CD4-positive, alpha-beta T cell (primary cell): ENCODE measurements at regions not wholly inside any gene's neighbourhood (a gene's known extent, or its start where the extent isn't known, plus 50 kb on each side); places are given as distances from the start of the nearest gene placed in this dataset.

Experiments
- ATAC-seq: fragments of 200-7000 bp; cut with Tn5 transposase; one replicate; pipeline ENCODE4 v1.10.0; 2022; ENCODE audit warnings: mild to moderate bottlenecking; ENCODE audit not compliant: poor library complexity
- CTCF ChIA-PET: fragments of 350-600 bp; sonication (Branson Sonifier 250); formaldehyde crosslinking; loops from one replicate; lab custom pipeline; 2021; ENCODE audit warnings: antibody characterized with exemption, inconsistent platforms; lab: Charles Lee
- POLR2A ChIA-PET: fragments of 350-600 bp; sonication (Branson Sonifier 250); formaldehyde crosslinking; loops from one replicate; lab custom pipeline; 2021; ENCODE audit warnings: antibody characterized with exemption, inconsistent platforms; lab: Charles Lee
- DNase-seq, 14 experiments: peaks; one replicate each; pipeline ENCODE4 v3.0.0-alpha.2; 2013 to 2020; ENCODE audit warnings: mixed read lengths in 2 of 14
- H3K27ac ChIP-seq, 2 donors: one replicate each; pipeline versions ENCODE4 v1.5.1 to v1.7.0; 2013; ENCODE audit warnings: low read length in 2 of 2, low read depth in 1 of 2, mild to moderate bottlenecking in 1 of 2
- H3K27me3 ChIP-seq, 2 experiments: 1 replicate in 1 of 2; 2 replicates in 1 of 2; pipeline versions ENCODE4 v1.6.1 to v1.7.0; 2013; ENCODE audit warnings: low read length in 2 of 2, control low read depth in 1 of 2, mild to moderate bottlenecking in 1 of 2, moderate library complexity in 1 of 2; ENCODE audit not compliant: insufficient read depth in 2 of 2, control insufficient read depth in 1 of 2
- H3K36me3 ChIP-seq: one replicate; pipeline ENCODE4 v1.6.1; 2013; ENCODE audit warnings: low read length, control low read depth; ENCODE audit not compliant: insufficient read depth
- H3K4me1 ChIP-seq: one replicate; pipeline ENCODE4 v1.6.1; 2013; ENCODE audit warnings: low read length, control low read depth; ENCODE audit not compliant: insufficient read depth
- H3K4me3 ChIP-seq: one replicate; pipeline ENCODE4 v1.5.1; 2013; ENCODE audit warnings: mild to moderate bottlenecking, low read length, moderate library complexity
- H3K9me3 ChIP-seq, 2 experiments: 1 replicate in 1 of 2; 2 replicates in 1 of 2; pipeline versions ENCODE4 v1.6.1 to v1.7.0; 2013; ENCODE audit warnings: low read length in 2 of 2, mild to moderate bottlenecking in 2 of 2, control low read depth in 1 of 2, moderate library complexity in 1 of 2; ENCODE audit not compliant: control insufficient read depth in 1 of 2, insufficient read depth in 1 of 2
- H3K27ac Mint-ChIP-seq: one replicate; pipeline ENCODE4 v1.8.0; 2020; ENCODE audit warnings: mixed read lengths
- H3K27me3 Mint-ChIP-seq: one replicate; pipeline ENCODE4 v1.8.0; 2021; ENCODE audit warnings: mixed read lengths
- H3K36me3 Mint-ChIP-seq: one replicate; pipeline ENCODE4 v1.8.0; 2021; ENCODE audit warnings: low read depth, mixed read lengths
- H3K4me1 Mint-ChIP-seq: one replicate; pipeline ENCODE4 v1.8.0; 2021; ENCODE audit warnings: low read depth, mixed read lengths
- H3K4me3 Mint-ChIP-seq: one replicate; pipeline ENCODE4 v1.8.0; 2020; ENCODE audit warnings: mild to moderate bottlenecking, mixed read lengths
- H3K9me3 Mint-ChIP-seq: one replicate; pipeline ENCODE4 v1.8.0; 2020; ENCODE audit warnings: mixed read lengths
- CTCF ChIP-seq: fragments of 200-600 bp; IDR thresholded peaks from one replicate; pipeline ENCODE4 v1.8.0; 2022; ENCODE audit warnings: antibody characterized with exemption, mild to moderate bottlenecking
- intact Hi-C, 2 experiments: fragments of 100-400 bp; cut with DNase I in 1 of 2; cut with micrococcal nuclease in 1 of 2; formaldehyde crosslinking; loops; one replicate each; pipeline versions ENCODE4 v1.15.1 to v1.9.0; 2023 to 2025; cut with DNase I, micrococcal nuclease

GRCh38 chr6:121993362-121993761 is 406.1 kb upstream of the HSF2 start:
- Histone ChIP-seq H3K36me3 (no peaks in the 10 kb centered on the region), H3K4me3 (no peak overlapping the region), H3K27ac (no peak overlapping the region), H3K4me1 (no peaks in the 10 kb centered on the region), H3K9me3 (peaks cover 0 to 5% of the 10 kb centered on the region in 2 experiments), H3K27me3 (no peaks in the 10 kb centered on the region)
- DNase-seq (no peak), ATAC-seq (no peak)
- CTCF ChIA-PET, result no interaction called here
- POLR2A ChIA-PET, result interaction anchor here (0.8 kb wide), 1 partner anchor 1052 kb away, joined by 3 read pairs; no protein-coding TSS in a partner anchor
- Mint-ChIP-seq H3K4me1 (no peaks in the 10 kb centered on the region), H3K27ac (no peak overlapping the region), H3K9me3 (no peaks in the 10 kb centered on the region), H3K27me3 (no peaks in the 10 kb centered on the region), H3K4me3 (no peak overlapping the region), H3K36me3 (no peaks in the 10 kb centered on the region)
- intact Hi-C loops, result no loop called here
- TF ChIP-seq CTCF, result no peak

GRCh38 chr6:121994919-121995318 is 404.5 kb upstream of the HSF2 start:
- intact Hi-C loops, result no loop called here
- no peaks in the 10 kb centered on the region for H3K27me3 Mint-ChIP-seq
- H3K4me3 Mint-ChIP-seq, result no peak overlapping the region
- ChIA-PET POLR2A (no interaction called here), CTCF (no interaction called here)
- no peak overlapping the region for H3K27ac ChIP-seq
- H3K36me3 Mint-ChIP-seq, result no peaks in the 10 kb centered on the region
- no peaks in the 10 kb centered on the region for H3K36me3 ChIP-seq
- peaks cover 0 to 5% of the 10 kb centered on the region in 2 experiments for H3K9me3 ChIP-seq
- no peak overlapping the region for H3K4me3 ChIP-seq
- TF ChIP-seq CTCF, result no peak
- ATAC-seq, result no peak
- H3K4me1 ChIP-seq, result no peaks in the 10 kb centered on the region
- H3K27ac Mint-ChIP-seq, result no peak overlapping the region
- H3K9me3 Mint-ChIP-seq, result no peaks in the 10 kb centered on the region
- no peak for DNase-seq
- no peaks in the 10 kb centered on the region for H3K4me1 Mint-ChIP-seq
- H3K27me3 ChIP-seq, result no peaks in the 10 kb centered on the region

GRCh38 chr6:121998631-121999030 is 400.8 kb upstream of the HSF2 start:
- H3K27ac Mint-ChIP-seq, result no peak overlapping the region
- no peak for ATAC-seq
- Histone ChIP-seq H3K4me1 (no peaks in the 10 kb centered on the region), H3K27ac (no peak overlapping the region), H3K36me3 (no peaks in the 10 kb centered on the region), H3K4me3 (no peak overlapping the region), H3K9me3 (peaks cover 0 to under 1% of the 10 kb centered on the region in 2 experiments), H3K27me3 (no peaks in the 10 kb centered on the region)
- no peaks in the 10 kb centered on the region for H3K9me3 Mint-ChIP-seq
- ChIA-PET CTCF (no interaction called here), POLR2A (no interaction called here)
- no peaks in the 10 kb centered on the region for H3K36me3 Mint-ChIP-seq
- H3K4me3 Mint-ChIP-seq, result no peak overlapping the region
- intact Hi-C loops, result no loop called here
- no peak for TF ChIP-seq CTCF
- no peaks in the 10 kb centered on the region for H3K4me1 Mint-ChIP-seq
- no peak for DNase-seq
- H3K27me3 Mint-ChIP-seq, result no peaks in the 10 kb centered on the region
